ENCODE measurements at regions not wholly inside any gene's neighbourhood (a gene's known extent, or its start where the extent isn't known, plus 50 kb on each side); places are given as distances from the start of the nearest gene placed in this dataset.
A peak's percentile ranks its signal among the peaks of the same experiment; 100 is the strongest.

GRCh38 chr7:52064493-52064892 lies 747.9 kb upstream of the COBL start:
- no peak for ATAC-seq
- intact Hi-C loops (cut with DNase I): no loop called here
- no peak for DNase-seq

GRCh38 chr7:52061666-52062065 lies 745.1 kb upstream of the COBL start:
- no peak for ATAC-seq

DNA sequence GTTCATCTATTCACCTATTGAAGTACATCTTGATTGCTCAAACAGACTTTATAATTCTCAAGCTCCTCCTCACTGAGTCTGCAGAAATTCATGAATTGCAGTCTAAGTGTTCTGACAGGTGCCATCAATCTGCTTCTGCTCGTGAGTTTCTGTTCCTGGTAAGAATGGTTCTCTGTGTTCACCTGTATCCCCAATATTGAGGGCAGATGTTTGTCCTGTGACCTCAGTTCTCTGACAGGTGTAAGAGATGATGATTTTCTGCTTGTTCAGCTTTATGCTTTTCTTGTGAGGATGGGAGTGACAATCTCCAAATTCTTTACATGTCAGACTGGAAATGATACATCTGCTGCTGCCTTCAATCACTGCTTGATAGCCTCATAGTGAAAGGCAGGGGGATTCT lies 736.9 kb upstream of the COBL start:
- ATAC-seq: no peak
- no peak for DNase-seq
- intact Hi-C loops (cut with DNase I): no loop called here

More at GRCh38 chr7:52061666-52062065, 745.1 kb upstream of the COBL start:
- intact Hi-C loops (cut with DNase I): no loop called here
- no peak for DNase-seq

GRCh38 chr7:52030722-52031121 lies 714.1 kb upstream of the COBL start:
- intact Hi-C loops (cut with DNase I): no loop called here
- ATAC-seq (peak in 1 of 2 donors; percentile 61), DNase-seq (no peak)

- no peak for DNase-seq
- peak in 1 of 2 donors; percentile 41 for ATAC-seq
- intact Hi-C loops (cut with DNase I): no loop called here
These were observed 709.5 kb upstream of the COBL start for GRCh38 chr7:52026140-52026539.

DNA sequence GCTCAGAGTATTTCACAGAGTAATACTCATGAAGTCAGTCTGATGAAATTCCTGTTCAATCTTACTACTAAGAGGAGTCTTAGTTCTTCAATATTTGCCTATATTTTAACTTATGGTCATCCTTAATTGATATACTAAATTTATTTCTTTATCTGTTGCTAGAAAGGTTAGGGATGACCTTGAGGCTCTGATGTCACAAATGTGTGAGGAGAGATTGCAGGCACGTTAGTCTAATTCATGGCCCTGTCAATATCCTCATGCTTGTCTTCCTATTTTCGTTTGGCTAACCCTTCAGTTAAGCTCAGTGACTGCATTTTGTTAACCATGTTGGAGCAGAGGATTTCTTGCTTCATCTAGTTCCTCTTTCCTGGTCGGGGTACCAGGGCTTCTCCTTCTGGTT lies 704.7 kb upstream of the COBL start:
- intact Hi-C loops (cut with DNase I): no loop called here
- ATAC-seq (no peak), DNase-seq (no peak)

DNA sequence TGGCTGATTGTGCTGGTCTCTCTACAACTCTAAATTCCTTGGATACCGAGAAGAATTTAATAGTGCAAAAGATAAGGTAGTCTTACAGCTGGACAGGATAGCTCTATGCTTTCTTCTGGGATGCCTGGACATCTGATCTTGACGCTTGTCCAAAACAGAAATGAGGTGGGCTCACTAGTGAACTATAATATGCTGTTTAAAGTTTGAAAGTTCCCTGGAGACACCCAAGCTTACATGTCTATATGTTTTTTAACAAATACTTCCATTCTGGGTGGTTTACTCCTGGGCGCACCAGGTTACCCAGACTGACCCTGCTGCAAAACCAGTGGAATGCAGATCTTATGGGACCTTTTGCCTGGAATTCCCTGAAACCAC lies 702.1 kb upstream of the COBL start:
- ATAC-seq (no peak), DNase-seq (no peak)
- intact Hi-C loops (cut with DNase I): no loop called here

DNA sequence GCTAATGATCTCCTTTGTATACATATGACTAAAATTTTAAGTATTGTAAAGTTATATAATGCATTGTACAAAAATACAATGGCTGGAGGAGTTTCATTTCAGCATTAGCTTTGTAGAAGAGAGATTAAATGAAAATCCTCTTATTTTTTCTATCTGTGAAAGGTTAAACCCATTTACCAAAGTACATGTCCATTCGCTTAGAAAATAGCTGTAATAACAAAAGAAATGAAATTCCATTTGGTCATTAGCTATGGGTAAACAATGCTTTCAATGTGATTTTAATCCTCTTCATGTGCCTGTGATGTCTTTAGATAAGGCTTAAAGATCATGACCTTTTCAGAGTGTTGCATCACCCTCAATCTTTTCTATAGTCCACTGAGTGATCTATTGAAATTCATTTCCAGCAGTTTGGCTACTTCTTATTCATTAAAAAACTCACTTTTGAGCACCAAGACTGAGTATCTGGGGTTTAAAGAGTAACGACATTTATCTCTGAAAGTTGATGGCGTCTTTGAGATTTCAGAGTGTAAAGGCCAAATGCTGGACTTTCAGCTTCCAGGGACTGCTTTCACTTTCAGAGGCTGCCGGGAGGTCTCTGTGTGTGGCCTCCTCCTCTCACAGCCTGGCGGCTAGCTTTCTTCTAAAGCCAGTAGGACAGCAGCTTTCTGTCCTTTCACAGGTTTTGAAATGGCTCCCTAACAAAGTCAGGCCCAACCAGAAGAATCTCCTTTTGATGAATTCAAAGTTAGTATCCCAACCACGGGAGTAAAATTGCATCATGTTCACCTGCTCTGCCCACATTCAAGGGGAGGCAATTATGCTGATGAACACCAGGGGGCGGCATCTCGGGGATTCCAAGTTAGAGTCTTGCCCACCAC lies 701.4 kb upstream of the COBL start:
- intact Hi-C loops (cut with DNase I): no loop called here
- DNase-seq (no peak), ATAC-seq (no peak)

DNA sequence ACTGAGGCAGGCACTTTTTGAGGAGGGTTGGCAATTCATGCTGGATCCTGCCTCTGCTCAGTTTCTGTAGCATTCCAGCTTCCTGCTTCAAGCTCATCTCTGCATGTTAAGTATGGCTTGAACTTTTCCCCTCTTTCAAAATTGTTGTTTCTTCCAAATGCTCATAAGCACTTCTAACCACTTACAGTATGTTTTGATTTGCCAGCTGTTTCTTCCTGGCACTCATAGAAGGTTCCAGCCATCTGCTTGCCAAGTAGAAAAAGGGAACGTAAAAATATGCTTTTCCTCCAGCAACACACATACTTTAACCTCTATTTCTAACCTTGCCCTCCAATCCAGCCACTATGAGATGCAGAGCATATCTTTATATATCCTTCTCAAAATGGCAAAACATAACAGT lies 692.6 kb upstream of the COBL start:
- ATAC-seq (peak in 1 of 2 donors; percentile 71), DNase-seq (no peak)
- intact Hi-C loops (cut with DNase I): no loop called here

GRCh38 chr7:52006674-52007073 lies 690.1 kb upstream of the COBL start:
- DNase-seq: no peak
- intact Hi-C loops (cut with DNase I): no loop called here
- ATAC-seq: no peak

DNA sequence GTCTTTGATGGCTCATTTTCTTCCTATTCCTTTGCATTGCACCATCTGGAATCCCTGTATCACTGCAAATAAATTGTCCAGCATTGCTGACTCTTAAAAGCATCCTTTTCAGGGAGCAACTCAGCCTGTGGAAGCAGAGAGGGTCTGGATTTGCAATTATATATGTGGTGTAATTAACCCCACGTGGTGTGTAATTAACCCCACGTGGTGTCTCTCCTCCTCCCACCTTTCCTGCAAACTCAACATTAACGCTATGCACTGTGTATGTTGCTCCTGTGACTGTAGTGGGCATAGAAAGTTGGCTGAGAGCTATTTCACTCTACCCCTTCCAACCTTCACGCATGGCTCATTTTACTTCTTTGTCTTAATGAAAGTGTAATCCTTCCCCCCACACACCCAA lies 689.0 kb upstream of the COBL start:
- intact Hi-C loops (cut with DNase I): no loop called here
- ATAC-seq: no peak

DNA sequence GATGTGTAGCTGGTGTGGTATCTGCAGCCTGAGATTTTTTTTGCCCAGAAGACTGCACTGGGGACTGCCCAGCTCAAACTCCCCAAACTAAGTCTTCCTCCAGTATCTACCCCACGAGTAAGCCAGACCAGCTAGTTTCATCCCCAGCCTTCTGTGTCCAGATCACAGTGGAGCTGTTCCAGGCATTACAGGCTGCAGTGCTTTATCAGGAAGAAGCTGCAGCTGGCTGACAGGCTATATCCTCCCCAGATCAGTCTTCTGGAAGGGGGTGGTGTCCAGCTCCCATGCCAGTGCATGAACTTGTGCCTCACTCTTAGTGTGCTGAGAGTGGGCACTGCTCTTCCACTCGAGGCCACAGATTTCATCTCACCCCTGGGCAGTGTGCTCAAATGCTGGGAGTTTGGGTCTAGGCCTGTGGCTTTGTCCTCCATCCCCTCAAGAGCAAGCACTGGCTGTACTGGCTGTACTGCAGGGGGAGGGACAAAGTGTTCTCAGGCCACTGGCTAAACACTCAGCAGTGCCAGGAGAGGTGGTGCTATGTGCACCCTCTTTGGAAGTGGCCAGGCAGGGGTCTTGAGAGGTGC lies 679.1 kb upstream of the COBL start:
- intact Hi-C loops (cut with DNase I): no loop called here
- no peak for ATAC-seq
- no peak for DNase-seq

More for the DNA sequence above, 689.0 kb upstream of the COBL start:
- no peak for DNase-seq

GRCh38 chr7:51982653-51983052 lies 666.0 kb upstream of the COBL start:
- DNase-seq (no peak), ATAC-seq (no peak)
- intact Hi-C loops (cut with DNase I): no loop called here

DNA sequence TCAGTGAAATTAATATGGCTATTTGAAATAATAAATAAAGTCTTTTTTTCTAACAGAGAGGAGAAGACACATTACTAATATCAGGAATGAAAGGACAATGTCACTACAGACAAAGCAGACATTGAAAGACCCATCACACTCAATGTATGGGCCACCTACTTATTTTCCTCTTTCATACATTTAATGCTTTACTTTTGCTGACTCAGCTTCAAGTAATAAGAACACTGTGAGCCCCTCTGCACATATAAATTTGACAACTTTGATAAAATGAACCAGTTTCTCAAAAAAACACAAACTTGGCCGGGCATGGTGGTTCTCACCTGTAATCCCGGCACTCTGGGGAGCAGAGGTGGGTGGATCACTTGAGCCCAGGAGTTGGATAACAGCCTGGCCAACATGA lies 664.2 kb upstream of the COBL start:
- DNase-seq (no peak), ATAC-seq (no peak)
- intact Hi-C loops (cut with DNase I): no loop called here

GRCh38 chr7:51980313-51980712 lies 663.7 kb upstream of the COBL start:
- ATAC-seq (no peak), DNase-seq (no peak)
- intact Hi-C loops (cut with DNase I): no loop called here

GRCh38 chr7:51977913-51978312 lies 661.3 kb upstream of the COBL start:
- intact Hi-C loops (cut with DNase I): no loop called here
- no peak for ATAC-seq
- no peak for DNase-seq

DNA sequence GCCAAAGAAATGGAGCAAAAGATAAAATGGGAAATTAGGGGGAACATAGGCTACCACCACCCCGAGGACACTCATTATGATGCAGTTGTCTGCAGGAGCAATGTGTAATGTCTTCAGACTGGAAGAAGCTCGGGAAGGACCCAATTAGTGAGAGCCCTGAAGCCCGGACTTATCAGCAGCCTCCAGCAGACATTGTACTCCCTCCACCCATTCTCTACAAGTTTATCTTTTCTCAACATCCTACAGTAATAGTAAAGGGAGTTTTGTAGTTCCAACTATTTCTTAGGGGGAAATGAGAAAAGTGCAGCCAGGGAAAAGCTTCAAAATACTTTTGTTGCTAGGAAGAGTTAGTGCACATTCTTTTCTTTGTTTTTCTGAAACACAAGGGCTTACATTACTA lies 657.3 kb upstream of the COBL start:
- DNase-seq (no peak), ATAC-seq (no peak)
- intact Hi-C loops (cut with DNase I): no loop called here

DNA sequence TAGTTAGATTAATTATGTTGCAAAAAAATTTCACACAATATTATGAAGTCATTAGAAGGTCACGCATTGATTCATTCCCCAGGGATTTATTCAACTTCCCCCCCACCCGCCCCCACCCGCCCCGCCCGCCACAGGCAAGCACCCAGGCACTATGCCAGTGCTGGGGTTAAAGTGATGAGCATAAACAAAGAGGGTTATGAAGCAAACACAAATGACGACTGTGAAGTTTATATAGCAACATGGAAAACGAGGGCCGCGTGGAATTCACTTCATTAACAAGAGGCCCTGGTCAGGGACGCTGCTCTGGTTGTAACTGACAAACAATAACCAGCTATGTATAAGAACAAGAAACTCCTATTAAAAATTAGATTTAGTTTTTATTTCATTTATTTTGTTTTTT lies 656.5 kb upstream of the COBL start:
- no peak for DNase-seq
- intact Hi-C loops (cut with DNase I): no loop called here
- ATAC-seq: no peak

DNA sequence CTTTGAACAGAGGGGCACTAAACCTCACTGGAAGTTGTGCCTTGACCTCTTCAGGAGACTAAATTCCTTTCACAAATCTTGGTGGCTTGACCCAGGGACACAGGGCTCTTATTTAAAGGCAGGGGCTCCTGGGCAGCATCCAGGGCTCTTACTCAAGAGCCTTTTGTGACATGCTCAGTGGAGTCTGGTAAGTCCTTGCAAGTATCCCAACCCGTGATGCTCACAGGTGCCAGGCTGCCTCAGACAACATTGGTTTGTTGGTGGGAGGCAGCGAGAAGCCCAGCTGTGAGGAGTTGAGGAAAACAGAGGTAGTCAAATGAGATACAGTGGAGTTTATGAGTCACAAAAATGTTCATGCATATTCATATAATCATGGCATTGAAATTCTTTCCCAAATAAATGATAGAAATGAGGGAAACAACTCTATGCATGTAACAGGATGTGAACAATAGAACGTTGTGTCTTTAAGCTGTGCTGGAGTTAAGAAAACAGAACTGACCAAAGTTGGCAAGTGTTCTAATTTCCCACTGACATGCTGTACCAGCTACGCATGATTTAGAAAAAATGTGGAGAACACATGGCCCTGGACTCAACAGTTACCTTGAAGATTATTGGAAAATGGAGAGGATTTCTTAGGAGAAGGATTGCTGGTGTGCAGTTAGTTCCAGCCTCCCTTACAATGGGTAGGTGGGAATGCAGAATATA lies 654.5 kb upstream of the COBL start:
- intact Hi-C loops (cut with DNase I): no loop called here
- no peak for ATAC-seq
- DNase-seq: no peak

- ATAC-seq (no peak), DNase-seq (no peak)
- intact Hi-C loops (cut with DNase I): no loop called here
These were observed 651.9 kb upstream of the COBL start for GRCh38 chr7:51968461-51968860.

DNA sequence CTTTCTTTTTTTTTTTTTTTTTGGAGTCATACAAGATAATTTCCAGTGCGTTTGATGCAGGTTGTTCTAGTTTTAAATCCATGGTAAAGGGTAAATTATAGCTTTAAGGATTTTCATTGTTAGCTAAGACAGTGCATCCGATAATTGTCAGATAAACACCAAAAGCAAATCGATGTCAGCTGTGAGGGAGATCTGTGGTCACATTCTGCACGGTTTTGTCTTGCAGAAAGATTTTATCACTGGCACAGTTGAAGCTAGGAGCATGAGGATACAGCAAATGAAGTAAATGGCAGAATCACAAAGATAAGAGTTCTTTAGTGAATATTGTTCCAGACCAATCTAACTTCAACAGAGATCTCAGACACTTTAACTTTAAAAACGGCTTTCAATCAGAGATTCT lies 648.8 kb upstream of the COBL start:
- ATAC-seq (no peak), DNase-seq (no peak)
- intact Hi-C loops (cut with DNase I): no loop called here
